ENCODE measurements at regions not wholly inside any gene's neighbourhood (a gene's known extent, or its start where the extent isn't known, plus 50 kb on each side); places are given as distances from the start of the nearest gene placed in this dataset.

DNA sequence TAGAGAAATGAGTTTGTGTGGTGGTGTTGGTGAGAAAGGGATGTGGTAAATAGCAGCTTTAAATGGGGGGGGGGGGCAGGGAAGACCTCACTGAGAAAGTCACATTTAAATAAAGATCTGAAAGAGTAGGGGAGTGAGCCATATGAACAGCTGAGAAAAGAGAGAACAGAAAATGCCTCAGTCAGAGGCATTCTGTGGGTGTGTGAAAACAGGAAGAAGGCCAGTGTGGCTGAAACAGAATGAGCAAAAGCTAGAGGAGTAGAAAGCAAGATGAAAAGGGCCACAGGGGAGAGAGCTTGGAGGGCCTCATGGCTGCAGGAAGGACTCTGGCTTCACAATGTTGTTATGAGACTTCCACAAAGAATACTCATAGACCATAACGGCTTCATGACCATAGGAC lies 783.3 kb downstream of the ZPLD1 start:
- 0 out of 2 replicates have a peak, but pooled peaks cover 4% of the 10 kb centered on the region for H3K9me3 ChIP-seq (ENCODE audit: control insufficient read depth, insufficient read depth, low read depth, low read length)
- no peak overlapping the region for H3K4me3 ChIP-seq (ENCODE audit: low read depth in 2 of 2, low read length in 2 of 2)
- no peaks in the 10 kb centered on the region for H3K27me3 ChIP-seq (ENCODE audit: control insufficient read depth, insufficient read depth, low read length)
- intact Hi-C loops (cut with micrococcal nuclease; ENCODE audit: unreplicated experiment) (no loop called here), in situ Hi-C loops (cut with HindIII; ENCODE audit: low pct_unique_long_range_greater_than_20kb, low sequenced_read_pairs) (no loop called here)
- no peaks in the 10 kb centered on the region for H3K4me1 ChIP-seq (ENCODE audit: control insufficient read depth, insufficient read depth, low read length)
- ATAC-seq: no peak
- TF ChIP-seq CTCF (IDR thresholded peaks at IDR 0.05): no peak
- no TSS peak for BruUV-seq (replicated peaks)
- ChIA-PET CTCF (no interaction called here), POLR2A (no interaction called here)
- H3K36me3 ChIP-seq (ENCODE audit: control insufficient read depth, insufficient read depth, low read length): no peaks in the 10 kb centered on the region
- no peak for DNase-seq (ENCODE audit: low read depth, low spot score)
- no peak overlapping the region for H3K27ac ChIP-seq (ENCODE audit: low read length)

DNA sequence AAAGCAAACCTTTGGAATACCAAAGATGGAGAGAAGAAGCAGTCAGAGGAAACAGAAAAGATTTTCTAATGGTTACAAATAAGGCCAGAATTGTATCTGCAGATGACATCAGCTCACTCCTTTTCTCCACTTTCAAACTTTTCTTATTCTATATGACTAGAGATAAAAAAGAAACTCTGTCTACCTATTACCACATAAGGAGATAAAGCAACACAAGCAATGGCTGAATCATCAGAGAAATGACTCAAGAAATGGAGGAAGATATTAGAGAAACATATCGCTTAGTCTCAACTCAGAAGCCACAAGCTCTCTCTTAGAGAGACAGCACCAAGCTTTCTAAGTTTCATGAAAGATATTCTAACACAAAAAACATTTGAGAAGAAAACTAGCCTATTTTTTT lies 784.0 kb downstream of the ZPLD1 start:
- in situ Hi-C loops (cut with HindIII; ENCODE audit: low pct_unique_long_range_greater_than_20kb, low sequenced_read_pairs) (no loop called here), intact Hi-C loops (cut with micrococcal nuclease; ENCODE audit: unreplicated experiment) (no loop called here)
- Histone ChIP-seq H3K36me3 (ENCODE audit: control insufficient read depth, insufficient read depth, low read length) (no peaks in the 10 kb centered on the region), H3K27ac (ENCODE audit: low read length) (no peak overlapping the region), H3K9me3 (ENCODE audit: control insufficient read depth, insufficient read depth, low read depth, low read length) (0 out of 2 replicates have a peak, but pooled peaks cover 4% of the 10 kb centered on the region), H3K4me3 (ENCODE audit: low read depth in 2 of 2, low read length in 2 of 2) (no peak overlapping the region), H3K27me3 (ENCODE audit: control insufficient read depth, insufficient read depth, low read length) (no peaks in the 10 kb centered on the region), H3K4me1 (ENCODE audit: control insufficient read depth, insufficient read depth, low read length) (no peaks in the 10 kb centered on the region)
- no peak for ATAC-seq
- TF ChIP-seq REST (IDR thresholded peaks at IDR 0.05; ENCODE audit: insufficient read depth in 1 of 2, low read depth in 2 of 2, low read length in 1 of 2) (no peak), POLR2AphosphoS5 (IDR thresholded peaks at IDR 0.05; ENCODE audit: low read depth, low read length) (no peak), CTCF (IDR thresholded peaks at IDR 0.05) (no peak), TCF7L2 (IDR thresholded peaks at IDR 0.05; ENCODE audit: low read depth, low read length) (no peak), SIN3A (IDR thresholded peaks at IDR 0.05; ENCODE audit: borderline replicate concordance, insufficient read depth, low read depth, low read length) (no peak)
- no TSS peak for BruUV-seq (replicated peaks)
- POLR2A ChIA-PET: no interaction called here
- CTCF ChIA-PET: no interaction called here
- no peak for DNase-seq (ENCODE audit: low read depth, low spot score)

- no TSS peak for BruUV-seq (replicated peaks)
- CTCF ChIA-PET: no interaction called here
Observed at GRCh38 chr3:103227651-103228050, 792.8 kb downstream of the ZPLD1 start.

More at GRCh38 chr3:103227651-103228050, 792.8 kb downstream of the ZPLD1 start:
- no peaks in the 10 kb centered on the region for H3K27me3 ChIP-seq (ENCODE audit: control insufficient read depth, insufficient read depth, low read length)
- TF ChIP-seq POLR2AphosphoS5 (IDR thresholded peaks at IDR 0.05; ENCODE audit: low read depth, low read length) (no peak), TCF7L2 (IDR thresholded peaks at IDR 0.05; ENCODE audit: low read depth, low read length) (no peak), CTCF (IDR thresholded peaks at IDR 0.05) (no peak), SIN3A (IDR thresholded peaks at IDR 0.05; ENCODE audit: borderline replicate concordance, insufficient read depth, low read depth, low read length) (no peak), REST (IDR thresholded peaks at IDR 0.05; ENCODE audit: insufficient read depth in 1 of 2, low read depth in 2 of 2, low read length in 1 of 2) (no peak)
- intact Hi-C loops (cut with micrococcal nuclease; ENCODE audit: unreplicated experiment) (no loop called here), in situ Hi-C loops (cut with HindIII; ENCODE audit: low pct_unique_long_range_greater_than_20kb, low sequenced_read_pairs) (no loop called here)
- no peaks in the 10 kb centered on the region for H3K36me3 ChIP-seq (ENCODE audit: control insufficient read depth, insufficient read depth, low read length)
- no peak for ATAC-seq
- POLR2A ChIA-PET: no interaction called here
- no peak overlapping the region for H3K27ac ChIP-seq (ENCODE audit: low read length)
- H3K4me3 ChIP-seq (ENCODE audit: low read depth in 2 of 2, low read length in 2 of 2): no peak overlapping the region
- no peak for DNase-seq (ENCODE audit: low read depth, low spot score)
- H3K4me1 ChIP-seq (ENCODE audit: control insufficient read depth, insufficient read depth, low read length): no peaks in the 10 kb centered on the region
- 0 out of 2 replicates have a peak, but pooled peaks cover 7% of the 10 kb centered on the region for H3K9me3 ChIP-seq (ENCODE audit: control insufficient read depth, insufficient read depth, low read depth, low read length)
